Glutamatergic neuron (in vitro differentiated cells): ENCODE measurements at regions not wholly inside any gene's neighbourhood (a gene's known extent, or its start where the extent isn't known, plus 50 kb on each side); places are given as distances from the start of the nearest gene placed in this dataset.

ENCODE experiments used
- DNase-seq: peaks from one replicate; pipeline ENCODE4 v3.0.0; 2022
- H3K27ac Mint-ChIP-seq: one replicate; pipeline ENCODE4 v1.8.0; 2020; ENCODE audit warnings: mild to moderate bottlenecking, mixed read lengths, inconsistent platforms; ENCODE audit not compliant: unreplicated experiment
- H3K27me3 Mint-ChIP-seq: one replicate; pipeline ENCODE4 v1.8.0; 2020; ENCODE audit warnings: mild to moderate bottlenecking, moderate library complexity, mixed read lengths, inconsistent platforms; ENCODE audit not compliant: unreplicated experiment
- H3K36me3 Mint-ChIP-seq: one replicate; pipeline ENCODE4 v1.8.0; 2020; ENCODE audit warnings: mild to moderate bottlenecking, mixed read lengths, inconsistent platforms; ENCODE audit not compliant: unreplicated experiment
- H3K4me1 Mint-ChIP-seq: one replicate; pipeline ENCODE4 v1.8.0; 2020; ENCODE audit warnings: mild to moderate bottlenecking, low read depth, mixed read lengths, inconsistent platforms; ENCODE audit not compliant: unreplicated experiment
- H3K4me3 Mint-ChIP-seq: one replicate; pipeline ENCODE4 v1.8.0; 2020; ENCODE audit warnings: mild to moderate bottlenecking, mixed read lengths, inconsistent platforms; ENCODE audit not compliant: unreplicated experiment
- H3K9me3 Mint-ChIP-seq: one replicate; pipeline ENCODE4 v1.8.0; 2020; ENCODE audit warnings: mild to moderate bottlenecking, moderate library complexity, mixed read lengths, inconsistent platforms; ENCODE audit not compliant: unreplicated experiment
- TF ChIP-seq, protein P1 (sequence below): fragments of 200-600 bp; sonication (generic); IDR thresholded peaks from one replicate; pipeline ENCODE4 v1.5.0; 2021; ENCODE audit not compliant: partially characterized antibody, unreplicated experiment

- peaks cover 41% of the 10 kb centered on the region for H3K36me3 Mint-ChIP-seq
- TF ChIP-seq, protein P1, sequence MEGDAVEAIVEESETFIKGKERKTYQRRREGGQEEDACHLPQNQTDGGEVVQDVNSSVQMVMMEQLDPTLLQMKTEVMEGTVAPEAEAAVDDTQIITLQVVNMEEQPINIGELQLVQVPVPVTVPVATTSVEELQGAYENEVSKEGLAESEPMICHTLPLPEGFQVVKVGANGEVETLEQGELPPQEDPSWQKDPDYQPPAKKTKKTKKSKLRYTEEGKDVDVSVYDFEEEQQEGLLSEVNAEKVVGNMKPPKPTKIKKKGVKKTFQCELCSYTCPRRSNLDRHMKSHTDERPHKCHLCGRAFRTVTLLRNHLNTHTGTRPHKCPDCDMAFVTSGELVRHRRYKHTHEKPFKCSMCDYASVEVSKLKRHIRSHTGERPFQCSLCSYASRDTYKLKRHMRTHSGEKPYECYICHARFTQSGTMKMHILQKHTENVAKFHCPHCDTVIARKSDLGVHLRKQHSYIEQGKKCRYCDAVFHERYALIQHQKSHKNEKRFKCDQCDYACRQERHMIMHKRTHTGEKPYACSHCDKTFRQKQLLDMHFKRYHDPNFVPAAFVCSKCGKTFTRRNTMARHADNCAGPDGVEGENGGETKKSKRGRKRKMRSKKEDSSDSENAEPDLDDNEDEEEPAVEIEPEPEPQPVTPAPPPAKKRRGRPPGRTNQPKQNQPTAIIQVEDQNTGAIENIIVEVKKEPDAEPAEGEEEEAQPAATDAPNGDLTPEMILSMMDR = no peak
Observed at GRCh38 chr17:77704048-77704815, 254.3 kb upstream of the TNRC6C start.

GRCh38 chr17:77706938-77707337 lies 251.6 kb upstream of the TNRC6C start:
- H3K4me3 Mint-ChIP-seq = no peak overlapping the region
- H3K27me3 Mint-ChIP-seq = no peaks in the 10 kb centered on the region
- peaks cover 41% of the 10 kb centered on the region for H3K36me3 Mint-ChIP-seq
- DNase-seq = no peak
- no peaks in the 10 kb centered on the region for H3K4me1 Mint-ChIP-seq
- TF ChIP-seq, protein P1 = no peak
- H3K9me3 Mint-ChIP-seq = peaks cover 5% of the 10 kb centered on the region
- no peak overlapping the region for H3K27ac Mint-ChIP-seq

More at GRCh38 chr17:77704048-77704815, 254.3 kb upstream of the TNRC6C start:
- Mint-ChIP-seq H3K4me3 (no peak overlapping the region), H3K27ac (no peak overlapping the region), H3K27me3 (peaks cover 13% of the 10 kb centered on the region), H3K9me3 (peaks cover 25% of the 10 kb centered on the region), H3K4me1 (peaks cover 13% of the 10 kb centered on the region)
- DNase-seq = no peak

- peaks cover 36% of the 10 kb centered on the region for H3K36me3 Mint-ChIP-seq
- no peak for DNase-seq
- no peak overlapping the region for H3K27ac Mint-ChIP-seq
- no peak overlapping the region for H3K4me3 Mint-ChIP-seq
- H3K27me3 Mint-ChIP-seq = no peaks in the 10 kb centered on the region
- no peaks in the 10 kb centered on the region for H3K4me1 Mint-ChIP-seq
- H3K9me3 Mint-ChIP-seq = peaks cover 5% of the 10 kb centered on the region
- TF ChIP-seq, protein P1 = no peak
Observed at GRCh38 chr17:77707546-77707945, 251.0 kb upstream of the TNRC6C start.

DNA sequence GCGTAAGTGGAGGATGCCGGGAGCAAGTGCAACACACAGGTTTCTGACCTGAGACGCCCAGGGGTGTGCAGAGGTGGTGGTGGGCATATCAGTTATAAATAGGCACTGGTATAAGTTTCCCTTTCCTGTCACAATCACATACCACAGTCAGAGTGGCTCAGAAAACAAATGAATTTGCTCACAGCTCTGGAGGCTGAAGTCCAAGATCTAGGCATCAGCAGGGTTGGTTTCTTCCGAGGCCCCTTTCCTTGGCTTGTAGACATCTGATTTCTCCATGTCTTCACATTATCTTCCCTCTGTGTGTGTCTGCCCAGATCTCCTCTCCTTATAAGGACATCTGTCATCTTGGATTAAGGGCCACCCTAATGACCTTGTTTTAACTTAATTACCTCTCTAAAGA lies 250.5 kb upstream of the TNRC6C start:
- Mint-ChIP-seq H3K27me3 (no peaks in the 10 kb centered on the region), H3K27ac (no peak overlapping the region), H3K4me1 (no peaks in the 10 kb centered on the region), H3K9me3 (peaks cover 5% of the 10 kb centered on the region), H3K4me3 (no peak overlapping the region), H3K36me3 (peaks cover 35% of the 10 kb centered on the region)
- TF ChIP-seq, protein P1 = no peak
- no peak for DNase-seq

GRCh38 chr17:77708936-77709335 lies 249.6 kb upstream of the TNRC6C start:
- Mint-ChIP-seq H3K4me3 (no peak overlapping the region), H3K9me3 (peaks cover 5% of the 10 kb centered on the region), H3K36me3 (peaks cover 31% of the 10 kb centered on the region), H3K27me3 (no peaks in the 10 kb centered on the region), H3K4me1 (no peaks in the 10 kb centered on the region), H3K27ac (no peak overlapping the region)
- no peak for DNase-seq
- TF ChIP-seq, protein P1 = no peak
